Body of pancreas (tissue), 4 donors: ENCODE measurements at regions not wholly inside any gene's neighbourhood (a gene's known extent, or its start where the extent isn't known, plus 50 kb on each side); places are given as distances from the start of the nearest gene placed in this dataset.

ENCODE experiments used
- POLR2A ChIP-seq, 3 donors: fragments of 450-650 bp; IDR thresholded peaks; one replicate each; pipeline ENCODE4 v1.6.1; 2016; ENCODE audit warnings: antibody characterized with exemption in 3 of 3, mild to moderate bottlenecking in 2 of 3
- TF ChIP-seq, protein P1 (sequence below), 7 experiments: fragments of 450-650 bp in 4 of 7; fragments of 200-600 bp in 3 of 7; sonication (generic) in 3 of 7; IDR thresholded peaks; one replicate each; pipeline ENCODE4 v1.5.1; 2016 to 2019; ENCODE audit warnings: antibody characterized with exemption in 7 of 7

DNA sequence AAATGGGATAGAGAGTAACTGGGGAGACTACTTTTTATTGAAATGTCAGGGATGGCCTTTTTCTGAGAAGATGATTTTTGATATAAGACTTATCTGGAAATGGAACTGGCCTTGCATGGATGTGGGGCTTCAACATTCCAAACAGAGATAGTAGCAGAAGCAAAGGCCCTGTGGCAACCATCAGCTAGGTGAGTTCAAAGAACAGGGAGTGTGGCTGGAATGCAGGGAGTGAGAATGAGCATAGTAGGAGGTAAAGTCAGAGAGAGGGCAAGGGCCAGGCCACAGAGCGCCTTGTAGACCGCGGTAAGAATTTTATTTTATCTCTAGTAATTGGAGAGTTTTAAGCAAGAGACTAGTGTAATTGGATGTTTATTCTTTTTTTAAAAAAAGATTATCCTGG is 227.0 kb upstream of the B3GALT2 start:
- TF ChIP-seq POLR2A (IDR thresholded peaks at IDR 0.05), result no peak
- TF ChIP-seq, protein P1, sequence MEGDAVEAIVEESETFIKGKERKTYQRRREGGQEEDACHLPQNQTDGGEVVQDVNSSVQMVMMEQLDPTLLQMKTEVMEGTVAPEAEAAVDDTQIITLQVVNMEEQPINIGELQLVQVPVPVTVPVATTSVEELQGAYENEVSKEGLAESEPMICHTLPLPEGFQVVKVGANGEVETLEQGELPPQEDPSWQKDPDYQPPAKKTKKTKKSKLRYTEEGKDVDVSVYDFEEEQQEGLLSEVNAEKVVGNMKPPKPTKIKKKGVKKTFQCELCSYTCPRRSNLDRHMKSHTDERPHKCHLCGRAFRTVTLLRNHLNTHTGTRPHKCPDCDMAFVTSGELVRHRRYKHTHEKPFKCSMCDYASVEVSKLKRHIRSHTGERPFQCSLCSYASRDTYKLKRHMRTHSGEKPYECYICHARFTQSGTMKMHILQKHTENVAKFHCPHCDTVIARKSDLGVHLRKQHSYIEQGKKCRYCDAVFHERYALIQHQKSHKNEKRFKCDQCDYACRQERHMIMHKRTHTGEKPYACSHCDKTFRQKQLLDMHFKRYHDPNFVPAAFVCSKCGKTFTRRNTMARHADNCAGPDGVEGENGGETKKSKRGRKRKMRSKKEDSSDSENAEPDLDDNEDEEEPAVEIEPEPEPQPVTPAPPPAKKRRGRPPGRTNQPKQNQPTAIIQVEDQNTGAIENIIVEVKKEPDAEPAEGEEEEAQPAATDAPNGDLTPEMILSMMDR (IDR thresholded peaks at IDR 0.05), result no peak
